ENCODE measurements at regions not wholly inside any gene's neighbourhood (a gene's known extent, or its start where the extent isn't known, plus 50 kb on each side); places are given as distances from the start of the nearest gene placed in this dataset.

DNA sequence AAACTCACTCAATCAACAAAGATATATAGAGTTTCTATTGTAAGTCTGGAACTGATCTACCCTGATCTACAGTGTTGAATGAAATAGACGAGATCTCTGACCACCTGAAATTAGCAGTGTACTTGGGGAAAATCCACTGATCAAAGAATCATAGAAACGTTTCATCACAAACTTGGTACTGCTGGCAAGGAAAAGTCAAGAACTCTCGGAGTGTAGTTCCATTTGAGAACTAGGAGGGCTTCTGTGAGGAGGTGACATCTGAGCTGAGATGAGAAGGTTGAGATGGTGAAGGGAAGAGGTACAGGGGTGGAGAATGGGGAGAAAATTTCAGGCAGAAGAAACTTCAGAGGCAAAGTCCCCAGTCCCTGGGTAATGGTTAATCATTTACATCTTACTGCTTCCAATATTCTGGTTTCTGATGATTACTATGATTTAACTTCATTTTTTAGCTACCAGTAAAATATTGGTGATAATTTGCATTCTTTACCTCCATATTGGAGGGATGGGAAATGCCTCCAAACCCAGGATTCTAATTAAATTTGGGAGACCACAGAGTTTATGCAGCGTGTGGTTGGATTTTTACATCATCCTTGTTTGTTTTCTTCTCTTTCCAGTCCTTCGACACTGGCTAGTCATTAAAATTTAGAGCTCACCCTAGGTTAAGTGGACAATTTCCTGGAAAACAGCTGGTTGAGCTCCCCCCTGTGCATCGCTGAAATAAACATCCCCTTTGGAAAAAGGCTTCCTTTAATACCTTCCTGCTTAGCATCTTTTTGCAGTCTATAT lies 191.9 kb downstream of the BCAS1 start:
- no peak for TF ChIP-seq CTCF (IDR thresholded peaks at IDR 0.05)
- DNase-seq (ENCODE audit: low spot score) = no peak
- Histone ChIP-seq H3K27ac (no peak overlapping the region), H3K4me3 (no peak overlapping the region)

DNA sequence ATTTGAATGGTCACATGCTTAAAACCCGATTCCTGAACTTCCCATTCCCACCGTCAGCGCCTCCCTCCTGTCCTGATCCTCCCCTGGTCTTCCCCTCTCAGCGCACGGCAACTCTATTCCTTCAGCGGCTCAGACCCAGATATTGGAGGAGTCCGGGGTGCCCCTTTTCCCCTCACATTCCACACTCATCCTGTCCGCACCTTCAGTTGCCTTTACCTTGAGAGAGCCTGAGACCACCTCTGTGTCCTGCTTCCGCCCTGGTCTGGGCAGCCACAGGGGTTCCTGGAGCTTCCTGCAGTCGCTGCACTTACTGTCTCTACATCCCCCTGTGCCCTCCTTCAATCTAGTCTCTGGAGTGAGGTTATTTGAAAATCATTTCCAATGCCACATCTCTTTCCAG lies 193.4 kb downstream of the BCAS1 start:
- H3K4me3 ChIP-seq = no peak overlapping the region
- H3K27ac ChIP-seq = no peak overlapping the region
- no peak for DNase-seq (ENCODE audit: low spot score)
- no peak for TF ChIP-seq CTCF (IDR thresholded peaks at IDR 0.05)

DNA sequence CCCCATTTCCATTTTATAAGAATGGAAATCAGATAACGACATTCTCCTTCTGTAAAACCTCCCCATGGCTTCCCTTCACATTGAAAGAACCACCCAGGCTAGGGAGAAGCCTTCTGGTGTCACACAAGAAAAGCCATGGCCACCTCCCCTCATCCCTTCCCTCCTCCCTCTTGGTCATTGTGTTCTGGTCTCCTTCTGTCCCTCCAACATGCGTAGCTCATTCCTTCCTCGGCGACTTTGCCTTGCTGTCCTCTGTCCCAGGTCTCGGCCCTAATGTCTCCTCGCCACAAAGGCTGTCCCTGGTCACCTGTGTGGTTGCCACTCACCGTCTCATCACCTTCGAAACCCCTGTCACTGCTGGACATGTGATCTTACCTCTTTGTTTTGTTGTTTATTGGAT lies 193.9 kb downstream of the BCAS1 start:
- TF ChIP-seq CTCF (IDR thresholded peaks at IDR 0.05) = no peak
- Histone ChIP-seq H3K27ac (no peak overlapping the region), H3K4me3 (no peak overlapping the region)
- DNase-seq (ENCODE audit: low spot score) = no peak

- H3K27ac ChIP-seq = no peak overlapping the region
- TF ChIP-seq CTCF (IDR thresholded peaks at IDR 0.05) = no peak
These were observed 194.9 kb downstream of the BCAS1 start for GRCh38 chr20:53875452-53875851.

GRCh38 chr20:53874706-53875105 lies 195.7 kb downstream of the BCAS1 start:
- H3K27ac ChIP-seq = no peak overlapping the region
- no peak overlapping the region for H3K4me3 ChIP-seq
- no peak for DNase-seq (ENCODE audit: low spot score)
- no peak for TF ChIP-seq CTCF (IDR thresholded peaks at IDR 0.05)

More at GRCh38 chr20:53875452-53875851, 194.9 kb downstream of the BCAS1 start:
- no peak overlapping the region for H3K4me3 ChIP-seq
- DNase-seq (ENCODE audit: low spot score) = no peak

DNA sequence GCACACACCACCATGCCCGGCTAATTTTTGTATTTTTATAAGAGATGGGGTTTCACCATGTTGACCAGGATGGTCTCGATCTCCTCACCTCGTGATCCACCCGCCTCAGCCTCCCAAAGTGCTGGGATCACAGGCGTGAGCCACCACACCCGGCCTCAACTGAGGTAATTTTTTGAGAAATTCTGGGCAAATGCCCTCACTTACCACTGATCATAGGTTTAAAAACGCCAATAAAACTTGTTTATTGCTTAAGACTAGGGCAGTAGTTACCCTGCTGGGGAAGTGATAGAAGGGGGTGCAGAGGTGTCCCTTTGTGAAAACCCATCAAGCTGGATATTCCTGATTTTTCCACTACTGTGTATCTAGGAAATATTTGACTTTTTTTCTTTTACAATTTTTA lies 196.3 kb downstream of the BCAS1 start:
- no peak overlapping the region for H3K27ac ChIP-seq
- no peak for TF ChIP-seq CTCF (IDR thresholded peaks at IDR 0.05)
- no peak for DNase-seq (ENCODE audit: low spot score)
- H3K4me3 ChIP-seq = no peak overlapping the region

DNA sequence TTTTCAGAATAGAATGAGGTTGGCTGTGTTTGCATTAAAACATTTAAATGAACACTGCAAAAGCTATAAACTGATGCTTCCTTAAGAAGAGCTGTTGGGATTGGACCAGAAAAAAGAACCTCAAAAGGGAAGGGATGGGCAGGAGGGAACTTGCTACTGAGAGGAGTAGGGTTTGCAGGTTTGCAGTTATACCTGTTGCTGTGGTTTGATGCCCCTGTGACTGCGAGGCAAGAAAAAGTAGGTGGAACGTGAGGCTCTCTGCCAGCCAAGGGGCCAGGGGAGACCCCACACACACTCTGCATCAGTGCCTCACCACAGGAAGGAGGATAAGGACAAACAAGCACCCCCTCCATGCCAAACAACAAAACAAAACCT lies 197.2 kb downstream of the BCAS1 start:
- H3K27ac ChIP-seq = no peak overlapping the region

More for the DNA sequence above, 197.2 kb downstream of the BCAS1 start:
- DNase-seq (ENCODE audit: low spot score) = no peak
- TF ChIP-seq CTCF (IDR thresholded peaks at IDR 0.05) = no peak
- H3K4me3 ChIP-seq = no peak overlapping the region

All from coronary artery (tissue), 2 donors.